HS-27A (cell line): ENCODE measurements at regions not wholly inside any gene's neighbourhood (a gene's known extent, or its start where the extent isn't known, plus 50 kb on each side); places are given as distances from the start of the nearest gene placed in this dataset.
"Not testable (repeated sequence)": the region's sequence is repeated elsewhere in the genome, so short reads cannot be mapped to it uniquely, and the experiment has no call there.

Source experiments
- DNase-seq: peaks from one replicate; pipeline ENCODE4 v3.0.0-alpha.2; 2012; ENCODE audit warnings: low read depth, missing footprints

- not testable (repeated sequence) for DNase-seq
Observed at GRCh38 chr1:121052081-121052660, 132.0 kb downstream of the FAM72B start.

- DNase-seq, result not testable (repeated sequence)
Observed at GRCh38 chr1:121054928-121055327, 129.2 kb downstream of the FAM72B start.

GRCh38 chr1:121066925-121067324 is 117.2 kb downstream of the FAM72B start:
- not testable (repeated sequence) for DNase-seq

- DNase-seq, result not testable (repeated sequence)
Observed at GRCh38 chr1:121068738-121069499, 115.2 kb downstream of the FAM72B start.

- DNase-seq, result not testable (repeated sequence)
Observed at GRCh38 chr1:121073852-121074251, 110.3 kb downstream of the FAM72B start.

GRCh38 chr1:121075254-121075805 is 108.8 kb downstream of the FAM72B start:
- DNase-seq, result not testable (repeated sequence)

- DNase-seq, result not testable (repeated sequence)
Observed at GRCh38 chr1:121076674-121077073, 107.5 kb downstream of the FAM72B start.

GRCh38 chr1:121079655-121080054 is 104.5 kb downstream of the FAM72B start:
- not testable (repeated sequence) for DNase-seq

- not testable (repeated sequence) for DNase-seq
Observed at GRCh38 chr1:121080197-121080903, 103.8 kb downstream of the FAM72B start.

GRCh38 chr1:121080904-121081264 is 103.3 kb downstream of the FAM72B start:
- not testable (repeated sequence) for DNase-seq

- DNase-seq, result not testable (repeated sequence)
Observed at GRCh38 chr1:121081625-121082199, 102.4 kb downstream of the FAM72B start.

GRCh38 chr1:121082995-121083394 is 101.1 kb downstream of the FAM72B start:
- DNase-seq, result not testable (repeated sequence)

GRCh38 chr1:121086249-121086648 is 97.9 kb downstream of the FAM72B start:
- not testable (repeated sequence) for DNase-seq

- DNase-seq, result not testable (repeated sequence)
Observed at GRCh38 chr1:121087221-121087620, 96.9 kb downstream of the FAM72B start.

GRCh38 chr1:121088568-121088967 is 95.6 kb downstream of the FAM72B start:
- not testable (repeated sequence) for DNase-seq

- not testable (repeated sequence) for DNase-seq
Observed at GRCh38 chr1:121092329-121092968, 91.7 kb downstream of the FAM72B start.

GRCh38 chr1:121095014-121095413 is 89.1 kb downstream of the FAM72B start:
- DNase-seq, result not testable (repeated sequence)

- not testable (repeated sequence) for DNase-seq
Observed at GRCh38 chr1:121097127-121097866, 86.8 kb downstream of the FAM72B start.

GRCh38 chr1:121097867-121098215 is 86.3 kb downstream of the FAM72B start:
- not testable (repeated sequence) for DNase-seq

- not testable (repeated sequence) for DNase-seq
Observed at GRCh38 chr1:121109025-121109424, 75.1 kb downstream of the FAM72B start.
